ENCODE measurements at regions not wholly inside any gene's neighbourhood (a gene's known extent, or its start where the extent isn't known, plus 50 kb on each side); places are given as distances from the start of the nearest gene placed in this dataset.

DNA sequence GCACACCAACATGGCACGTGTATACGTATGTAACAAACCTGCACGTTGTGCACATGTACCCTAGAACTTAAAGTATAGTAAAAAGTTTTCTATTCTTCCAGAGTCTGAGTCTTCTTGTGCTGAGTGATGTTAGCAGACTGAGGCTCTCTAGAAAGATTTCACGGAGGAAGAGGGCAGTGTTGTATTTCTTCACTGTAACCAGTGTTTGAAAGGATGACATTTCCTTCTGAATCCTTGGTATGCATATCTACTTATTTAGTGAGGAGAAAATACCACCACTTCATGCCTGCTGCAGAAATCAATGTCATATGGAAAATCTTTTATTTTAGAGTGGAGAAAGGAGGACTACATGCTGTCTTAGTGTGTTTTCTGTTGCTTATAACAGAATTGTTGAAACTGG is 357.1 kb downstream of the CCDC85A start:
- 63% methylated on average over 4 of the region's 4 CpGs for WGBS (ENCODE audit: low lambda C conversion rate, missing lambda C conversion rate)
- Histone ChIP-seq H3K9me3 (ENCODE audit: low read depth) (no peaks in the 10 kb centered on the region), H3K4me3 (no peak overlapping the region), H2AFZ (no peak overlapping the region), H3K4me1 (ENCODE audit: insufficient read depth) (no peaks in the 10 kb centered on the region), H4K20me1 (ENCODE audit: insufficient read depth, poor library complexity, severe bottlenecking) (no peaks in the 10 kb centered on the region), H3K36me3 (replicated peaks; ENCODE audit: insufficient read depth, low read depth) (no peaks in the 10 kb centered on the region), H3K79me2 (no peaks in the 10 kb centered on the region), H3K4me2 (no peak overlapping the region), H3K9me2 (replicated peaks; ENCODE audit: insufficient read depth) (no peaks in the 10 kb centered on the region), H3K27ac (no peak overlapping the region), H3K27me3 (no peaks in the 10 kb centered on the region)
- no peak for DNase-seq (ENCODE audit: low spot score)
- TF ChIP-seq, protein P1, sequence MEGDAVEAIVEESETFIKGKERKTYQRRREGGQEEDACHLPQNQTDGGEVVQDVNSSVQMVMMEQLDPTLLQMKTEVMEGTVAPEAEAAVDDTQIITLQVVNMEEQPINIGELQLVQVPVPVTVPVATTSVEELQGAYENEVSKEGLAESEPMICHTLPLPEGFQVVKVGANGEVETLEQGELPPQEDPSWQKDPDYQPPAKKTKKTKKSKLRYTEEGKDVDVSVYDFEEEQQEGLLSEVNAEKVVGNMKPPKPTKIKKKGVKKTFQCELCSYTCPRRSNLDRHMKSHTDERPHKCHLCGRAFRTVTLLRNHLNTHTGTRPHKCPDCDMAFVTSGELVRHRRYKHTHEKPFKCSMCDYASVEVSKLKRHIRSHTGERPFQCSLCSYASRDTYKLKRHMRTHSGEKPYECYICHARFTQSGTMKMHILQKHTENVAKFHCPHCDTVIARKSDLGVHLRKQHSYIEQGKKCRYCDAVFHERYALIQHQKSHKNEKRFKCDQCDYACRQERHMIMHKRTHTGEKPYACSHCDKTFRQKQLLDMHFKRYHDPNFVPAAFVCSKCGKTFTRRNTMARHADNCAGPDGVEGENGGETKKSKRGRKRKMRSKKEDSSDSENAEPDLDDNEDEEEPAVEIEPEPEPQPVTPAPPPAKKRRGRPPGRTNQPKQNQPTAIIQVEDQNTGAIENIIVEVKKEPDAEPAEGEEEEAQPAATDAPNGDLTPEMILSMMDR (IDR thresholded peaks at IDR 0.05; ENCODE audit: poor library complexity), result no peak
- TF ChIP-seq EZH2phosphoT487 (IDR thresholded peaks at IDR 0.05; ENCODE audit: low read depth, severe bottlenecking, unreplicated experiment) (no peak), EZH2 (IDR thresholded peaks at IDR 0.05; ENCODE audit: borderline replicate concordance) (no peak)

DNA sequence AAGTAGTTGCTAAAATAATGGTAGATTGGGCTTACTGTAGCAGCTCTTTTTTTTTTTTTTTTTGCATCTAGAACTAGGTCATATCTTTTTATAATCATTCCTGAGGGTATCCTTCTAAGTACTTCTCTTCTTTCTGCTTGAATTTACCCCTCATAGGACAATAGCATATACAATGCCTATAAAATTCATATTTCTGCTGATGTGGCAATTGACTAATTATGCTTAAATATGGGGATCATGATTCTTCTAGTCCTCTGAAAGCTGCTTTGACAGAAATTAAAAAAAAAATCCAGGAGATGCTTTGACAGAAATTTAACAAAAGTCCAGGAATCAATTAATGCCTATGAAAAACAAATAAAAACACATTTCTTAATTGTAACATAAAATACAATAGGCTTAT is 358.4 kb downstream of the CCDC85A start:
- Histone ChIP-seq H3K9me3 (ENCODE audit: low read depth) (no peaks in the 10 kb centered on the region), H3K9me2 (replicated peaks; ENCODE audit: insufficient read depth) (no peaks in the 10 kb centered on the region), H3K4me2 (no peak overlapping the region), H3K36me3 (replicated peaks; ENCODE audit: insufficient read depth, low read depth) (no peaks in the 10 kb centered on the region), H3K27ac (no peak overlapping the region), H3K4me1 (ENCODE audit: insufficient read depth) (no peaks in the 10 kb centered on the region), H4K20me1 (ENCODE audit: insufficient read depth, poor library complexity, severe bottlenecking) (no peaks in the 10 kb centered on the region), H3K4me3 (no peak overlapping the region), H3K79me2 (no peaks in the 10 kb centered on the region), H2AFZ (no peak overlapping the region), H3K27me3 (no peaks in the 10 kb centered on the region)
- DNase-seq (ENCODE audit: low spot score), result no peak
- TF ChIP-seq, protein P1 (IDR thresholded peaks at IDR 0.05; ENCODE audit: poor library complexity), result no peak
- no peak for TF ChIP-seq EZH2phosphoT487 (IDR thresholded peaks at IDR 0.05; ENCODE audit: low read depth, severe bottlenecking, unreplicated experiment)
- TF ChIP-seq EZH2 (IDR thresholded peaks at IDR 0.05; ENCODE audit: borderline replicate concordance), result no peak

DNA sequence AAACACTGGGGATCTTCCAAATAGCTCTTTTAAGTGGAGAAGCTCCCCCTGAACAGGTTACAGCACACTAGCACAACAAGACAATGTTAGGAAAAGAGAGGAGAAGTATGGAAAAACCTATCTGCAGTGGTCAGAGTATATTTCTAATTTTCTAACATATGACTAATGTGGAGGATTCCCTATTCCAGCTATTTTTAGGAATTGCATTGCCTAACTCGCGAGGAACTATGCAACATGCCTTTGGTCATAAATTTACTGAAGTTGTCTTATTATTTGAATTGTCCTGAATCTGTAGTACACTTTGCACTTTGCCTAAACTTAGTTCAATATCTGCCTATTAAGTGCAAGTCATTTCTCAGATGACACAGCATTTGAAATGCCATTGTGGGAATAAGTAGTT is 381.4 kb downstream of the CCDC85A start:
- H3K9me2 ChIP-seq (replicated peaks; ENCODE audit: insufficient read depth), result no peaks in the 10 kb centered on the region
- 98% methylated on average over 2 of the region's 2 CpGs for WGBS (ENCODE audit: low lambda C conversion rate, missing lambda C conversion rate)
- H3K79me2 ChIP-seq, result no peaks in the 10 kb centered on the region
- H3K36me3 ChIP-seq (replicated peaks; ENCODE audit: insufficient read depth, low read depth), result no peaks in the 10 kb centered on the region
- DNase-seq (ENCODE audit: low spot score), result no peak
- H3K27ac ChIP-seq, result no peak overlapping the region
- H4K20me1 ChIP-seq (ENCODE audit: insufficient read depth, poor library complexity, severe bottlenecking), result no peaks in the 10 kb centered on the region
- no peaks in the 10 kb centered on the region for H3K27me3 ChIP-seq
- no peak overlapping the region for H3K4me3 ChIP-seq
- H3K9me3 ChIP-seq (ENCODE audit: low read depth), result no peaks in the 10 kb centered on the region
- no peaks in the 10 kb centered on the region for H3K4me1 ChIP-seq (ENCODE audit: insufficient read depth)
- H2AFZ ChIP-seq, result no peak overlapping the region
- TF ChIP-seq EZH2phosphoT487 (IDR thresholded peaks at IDR 0.05; ENCODE audit: low read depth, severe bottlenecking, unreplicated experiment), result no peak
- no peak for TF ChIP-seq EZH2 (IDR thresholded peaks at IDR 0.05; ENCODE audit: borderline replicate concordance)
- TF ChIP-seq, protein P1 (IDR thresholded peaks at IDR 0.05; ENCODE audit: poor library complexity), result no peak
- no peak overlapping the region for H3K4me2 ChIP-seq

DNA sequence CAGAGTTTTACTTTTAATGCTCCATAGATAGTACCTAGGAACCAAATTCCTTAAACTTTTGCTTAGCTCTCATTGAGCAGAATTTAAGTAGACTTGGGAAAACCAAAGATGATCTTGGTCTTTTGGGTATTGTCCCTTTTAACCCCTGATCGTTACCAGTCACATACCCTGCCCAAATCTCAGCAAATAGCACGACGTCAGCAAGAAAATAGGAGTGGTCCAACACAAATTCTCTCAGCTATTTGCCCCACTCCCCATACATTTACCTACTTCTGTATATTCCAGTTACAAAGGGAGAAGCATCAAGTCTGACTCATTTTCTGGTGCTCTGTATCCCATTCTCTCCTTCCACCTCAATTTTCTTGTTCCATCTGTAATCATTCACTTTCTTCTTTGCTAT is 387.3 kb downstream of the CCDC85A start:
- H3K9me2 ChIP-seq (replicated peaks; ENCODE audit: insufficient read depth), result no peaks in the 10 kb centered on the region
- no peak overlapping the region for H3K27ac ChIP-seq
- H3K4me2 ChIP-seq, result no peak overlapping the region
- H3K27me3 ChIP-seq, result no peaks in the 10 kb centered on the region
- H3K4me1 ChIP-seq (ENCODE audit: insufficient read depth), result no peaks in the 10 kb centered on the region
- H3K9me3 ChIP-seq (ENCODE audit: low read depth), result no peaks in the 10 kb centered on the region
- H2AFZ ChIP-seq, result no peak overlapping the region
- TF ChIP-seq EZH2 (IDR thresholded peaks at IDR 0.05; ENCODE audit: borderline replicate concordance), result no peak
- TF ChIP-seq, protein P1 (IDR thresholded peaks at IDR 0.05; ENCODE audit: poor library complexity), result no peak
- TF ChIP-seq EZH2phosphoT487 (IDR thresholded peaks at IDR 0.05; ENCODE audit: low read depth, severe bottlenecking, unreplicated experiment), result no peak
- no peak for DNase-seq (ENCODE audit: low spot score)
- no peaks in the 10 kb centered on the region for H3K79me2 ChIP-seq
- H3K4me3 ChIP-seq, result no peak overlapping the region
- 81% methylated on average over 3 of the region's 3 CpGs for WGBS (ENCODE audit: low lambda C conversion rate, missing lambda C conversion rate)
- no peaks in the 10 kb centered on the region for H3K36me3 ChIP-seq (replicated peaks; ENCODE audit: insufficient read depth, low read depth)
- H4K20me1 ChIP-seq (ENCODE audit: insufficient read depth, poor library complexity, severe bottlenecking), result no peaks in the 10 kb centered on the region

Measured in hepatocyte (in vitro differentiated cells).